LNCAP (cell line): ENCODE measurements at regions not wholly inside any gene's neighbourhood (a gene's known extent, or its start where the extent isn't known, plus 50 kb on each side); places are given as distances from the start of the nearest gene placed in this dataset.

Experiments
- CTCF ChIP-seq: fragments of 450-650 bp; IDR thresholded peaks from 2 replicates; pipeline ENCODE4 v1.5.1; 2017; ENCODE audit warnings: mild to moderate bottlenecking

- no peak for TF ChIP-seq CTCF
These were observed 581.2 kb upstream of the SLC8A1 start for GRCh38 chr2:41033127-41033526.

GRCh38 chr2:41038408-41038807, 586.5 kb upstream of the SLC8A1 start:
- TF ChIP-seq CTCF: no peak

- no peak for TF ChIP-seq CTCF
These were observed 589.1 kb upstream of the SLC8A1 start for GRCh38 chr2:41040782-41041520.

- TF ChIP-seq CTCF: no peak
These were observed 590.5 kb upstream of the SLC8A1 start for GRCh38 chr2:41042343-41042742.

- no peak for TF ChIP-seq CTCF
These were observed 609.5 kb upstream of the SLC8A1 start for GRCh38 chr2:41061356-41061755.

GRCh38 chr2:41062336-41062735, 610.4 kb upstream of the SLC8A1 start:
- TF ChIP-seq CTCF: no peak

GRCh38 chr2:41066168-41066567, 614.3 kb upstream of the SLC8A1 start:
- no peak for TF ChIP-seq CTCF

GRCh38 chr2:41068740-41069139, 616.9 kb upstream of the SLC8A1 start:
- no peak for TF ChIP-seq CTCF
